Vagina (tissue), 2 donors: ENCODE measurements at regions not wholly inside any gene's neighbourhood (a gene's known extent, or its start where the extent isn't known, plus 50 kb on each side); places are given as distances from the start of the nearest gene placed in this dataset.

Source experiments
- CTCF ChIP-seq, 3 experiments: fragments of 450-650 bp in 2 of 3; fragments of 200-600 bp in 1 of 3; sonication (generic) in 1 of 3; IDR thresholded peaks; one replicate each; pipeline ENCODE4 v1.5.1; 2017 to 2019; ENCODE audit warnings: antibody characterized with exemption in 3 of 3, mild to moderate bottlenecking in 2 of 3, moderate library complexity in 2 of 3
- POLR2A ChIP-seq, 2 donors: fragments of 450-650 bp; IDR thresholded peaks; one replicate each; pipeline ENCODE4 v1.6.1; 2017; ENCODE audit warnings: antibody characterized with exemption in 2 of 2, mild to moderate bottlenecking in 2 of 2, moderate library complexity in 2 of 2
- POLR2AphosphoS5 ChIP-seq, 2 donors: sonication (generic); formaldehyde crosslinking; IDR thresholded peaks; one replicate each; pipeline ENCODE4 v1.9.0; 2017; ENCODE audit warnings: antibody characterized with exemption in 2 of 2, mild to moderate bottlenecking in 2 of 2, low read depth in 1 of 2; ENCODE audit not compliant: insufficient read depth in 1 of 2

GRCh38 chr9:97160255-97160654 lies 121.3 kb upstream of the CTSV start:
- TF ChIP-seq CTCF (IDR thresholded peaks at IDR 0.05) (no peak), POLR2A (IDR thresholded peaks at IDR 0.05) (no peak), POLR2AphosphoS5 (IDR thresholded peaks at IDR 0.05; ENCODE audit: insufficient read depth in 1 of 2, low read depth in 1 of 2) (no peak)
